RCC 7860 (cell line): ENCODE measurements at regions not wholly inside any gene's neighbourhood (a gene's known extent, or its start where the extent isn't known, plus 50 kb on each side); places are given as distances from the start of the nearest gene placed in this dataset.

ENCODE experiments used
- DNase-seq: peaks from one replicate; pipeline ENCODE4 v3.0.0-alpha.2; 2015; ENCODE audit warnings: low spot score
- FAIRE-seq: peaks from 2 replicates; lab custom pipeline; 2012; peaks lifted over from hg19 to GRCh38; lab: Jason Lieb, UNC

GRCh38 chr4:36492590-36492989 lies 211.2 kb downstream of the DTHD1 start:
- no peak for FAIRE-seq
- DNase-seq: no peak

DNA sequence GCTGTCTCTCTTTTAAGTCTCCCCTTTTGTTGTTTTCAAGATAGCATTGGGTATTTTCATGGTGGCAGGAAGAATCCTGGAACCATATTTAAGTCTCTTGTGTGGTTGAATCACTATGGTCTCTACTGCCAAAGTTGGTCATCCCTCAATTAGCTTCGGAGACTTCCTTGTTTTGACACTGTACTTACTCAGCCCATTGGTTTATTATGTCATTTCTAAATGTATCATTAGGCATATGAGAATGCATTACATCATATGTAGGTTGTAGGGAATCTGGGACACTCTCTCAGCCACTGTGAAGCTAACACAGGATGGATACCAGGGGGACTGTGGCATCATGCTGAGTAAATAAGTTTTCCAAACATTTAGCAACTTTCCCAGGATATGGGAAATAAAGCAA lies 211.8 kb downstream of the DTHD1 start:
- no peak for FAIRE-seq

DNA sequence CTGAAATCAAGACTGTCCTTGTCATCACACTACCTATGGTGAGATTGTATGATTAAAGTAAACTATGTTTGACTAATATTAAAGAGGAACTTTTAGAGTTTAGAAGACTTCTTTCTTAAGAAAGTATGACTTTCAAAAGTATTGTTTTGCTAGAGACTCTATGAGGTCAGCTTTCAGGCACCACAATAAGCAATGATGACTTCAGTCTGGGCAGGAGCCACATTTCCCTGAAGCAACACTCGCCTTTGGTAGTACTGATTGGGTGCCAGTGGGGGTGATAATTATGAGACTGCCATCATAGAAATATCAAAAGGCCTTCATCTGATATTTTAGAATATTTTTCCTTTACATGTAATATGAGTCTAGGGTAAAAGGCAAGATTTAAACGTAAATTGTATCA lies 212.6 kb downstream of the DTHD1 start:
- no peak for DNase-seq
- FAIRE-seq: no peak

More for the DNA sequence above, 211.8 kb downstream of the DTHD1 start:
- no peak for DNase-seq

GRCh38 chr4:36494747-36495146 lies 213.3 kb downstream of the DTHD1 start:
- no peak for FAIRE-seq
- DNase-seq: no peak

- DNase-seq (no peak), FAIRE-seq (no peak)
Measured at GRCh38 chr4:36502350-36502749, 220.9 kb downstream of the DTHD1 start.

- DNase-seq: no peak
- FAIRE-seq: no peak
Measured at GRCh38 chr4:36508394-36508793, 227.0 kb downstream of the DTHD1 start.

- FAIRE-seq (no peak), DNase-seq (no peak)
Measured at GRCh38 chr4:36509845-36510244, 228.4 kb downstream of the DTHD1 start.

DNA sequence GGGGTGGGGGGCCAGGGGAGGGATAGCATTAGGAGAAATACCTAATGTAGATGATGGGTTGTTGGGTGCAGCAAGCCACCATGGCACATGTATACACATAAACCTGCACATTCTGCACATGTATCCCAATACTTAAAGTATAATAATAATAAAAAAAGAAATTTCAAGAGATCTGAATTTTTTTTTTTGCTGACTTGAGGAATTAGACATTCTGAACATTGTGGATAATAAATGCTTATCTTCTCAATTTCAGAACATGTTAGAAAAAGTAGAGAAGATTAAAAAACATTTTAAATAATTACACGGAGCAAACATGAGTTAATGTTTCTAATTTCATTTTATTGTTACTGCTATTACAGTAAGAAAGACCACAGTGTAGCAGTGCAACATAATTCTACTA lies 230.4 kb downstream of the DTHD1 start:
- no peak for DNase-seq
- FAIRE-seq: no peak

- FAIRE-seq (no peak), DNase-seq (no peak)
Measured at GRCh38 chr4:36516522-36517095, 235.2 kb downstream of the DTHD1 start.

DNA sequence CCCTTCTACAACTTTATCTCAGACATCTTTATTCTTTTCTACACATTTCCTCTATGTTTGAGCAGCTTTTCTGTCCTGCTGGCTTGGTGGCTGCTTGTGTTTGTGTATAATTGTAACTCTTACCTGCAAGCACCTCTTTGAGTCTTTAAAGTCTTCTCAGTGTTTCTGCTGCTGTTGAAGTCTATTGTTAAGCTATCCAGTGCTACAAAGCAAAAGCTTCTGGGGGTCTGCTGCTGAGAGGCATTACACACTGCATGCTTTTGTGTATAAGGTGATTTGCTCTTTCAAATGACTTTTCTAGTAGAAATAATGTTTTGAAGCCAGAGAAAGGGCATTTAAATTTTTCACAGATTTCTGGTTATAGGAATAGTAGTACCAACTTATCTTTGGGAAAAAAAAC lies 241.8 kb downstream of the DTHD1 start:
- DNase-seq (no peak), FAIRE-seq (no peak)

GRCh38 chr4:36532670-36533379 lies 251.4 kb downstream of the DTHD1 start:
- FAIRE-seq (no peak), DNase-seq (no peak)

DNA sequence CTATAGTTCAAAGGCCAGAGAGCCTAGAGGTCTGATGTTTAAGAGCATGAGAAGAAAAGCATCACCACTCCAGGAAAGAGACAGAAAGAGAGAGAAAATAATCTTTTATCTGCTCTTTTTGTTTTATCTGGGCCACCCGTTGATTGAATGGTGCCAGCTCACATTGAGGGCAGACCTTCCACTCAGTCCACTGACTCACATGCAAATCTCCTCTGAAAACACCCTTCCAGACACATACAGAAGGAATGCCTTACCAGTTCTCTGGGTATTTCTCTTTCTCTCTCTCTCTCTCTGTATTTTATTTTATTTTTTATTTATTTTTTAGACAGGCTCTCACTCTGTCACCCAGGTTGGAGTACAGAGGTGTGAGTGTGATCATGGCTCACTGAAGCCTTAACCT lies 252.5 kb downstream of the DTHD1 start:
- no peak for DNase-seq
- FAIRE-seq: no peak

GRCh38 chr4:36547383-36547782 lies 266.0 kb downstream of the DTHD1 start:
- DNase-seq (no peak), FAIRE-seq (no peak)

GRCh38 chr4:36549252-36549651 lies 267.8 kb downstream of the DTHD1 start:
- FAIRE-seq (no peak), DNase-seq (no peak)

DNA sequence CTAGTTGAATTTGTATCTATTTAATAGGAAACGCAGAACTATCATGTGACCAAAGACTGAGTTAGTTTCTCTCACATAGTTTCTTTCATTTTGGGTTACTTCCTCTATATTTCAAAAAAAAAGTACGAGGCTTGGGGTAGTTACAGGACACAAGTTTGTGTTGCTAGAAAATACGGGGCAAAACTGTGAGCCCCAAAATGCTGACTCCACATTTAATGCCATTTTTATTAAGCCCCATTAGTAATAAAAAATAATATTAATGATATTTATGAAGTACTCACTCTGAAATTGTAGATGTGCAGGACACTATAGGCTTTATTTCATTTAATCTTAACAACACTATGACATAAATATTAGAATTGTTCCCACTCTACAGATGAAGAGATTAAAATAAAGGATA lies 268.6 kb downstream of the DTHD1 start:
- DNase-seq (no peak), FAIRE-seq (no peak)

- no peak for FAIRE-seq
- no peak for DNase-seq
Measured at GRCh38 chr4:36551697-36552214, 270.3 kb downstream of the DTHD1 start.

GRCh38 chr4:36553029-36553428 lies 271.6 kb downstream of the DTHD1 start:
- FAIRE-seq (no peak), DNase-seq (no peak)

DNA sequence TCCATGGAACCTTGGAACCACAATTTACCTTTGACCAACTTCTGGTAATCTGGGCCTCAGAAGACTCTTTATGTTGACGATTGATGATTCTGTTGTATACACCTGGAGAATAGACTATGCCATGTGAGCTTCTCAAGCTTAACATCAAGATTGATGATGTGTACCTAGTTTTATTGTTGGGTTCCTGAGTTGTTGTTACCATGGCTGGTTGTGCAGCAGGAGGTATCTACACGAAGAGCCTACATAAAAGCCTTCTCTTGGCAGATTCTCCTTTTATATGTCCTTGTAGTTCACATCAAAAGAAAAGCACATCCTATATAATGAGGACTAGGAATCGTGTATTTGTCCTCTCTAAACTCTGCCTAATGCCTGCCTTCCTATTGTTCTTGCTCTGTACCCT lies 272.0 kb downstream of the DTHD1 start:
- DNase-seq (no peak), FAIRE-seq (no peak)

- DNase-seq (no peak), FAIRE-seq (no peak)
Measured at GRCh38 chr4:36556984-36557383, 275.6 kb downstream of the DTHD1 start.

DNA sequence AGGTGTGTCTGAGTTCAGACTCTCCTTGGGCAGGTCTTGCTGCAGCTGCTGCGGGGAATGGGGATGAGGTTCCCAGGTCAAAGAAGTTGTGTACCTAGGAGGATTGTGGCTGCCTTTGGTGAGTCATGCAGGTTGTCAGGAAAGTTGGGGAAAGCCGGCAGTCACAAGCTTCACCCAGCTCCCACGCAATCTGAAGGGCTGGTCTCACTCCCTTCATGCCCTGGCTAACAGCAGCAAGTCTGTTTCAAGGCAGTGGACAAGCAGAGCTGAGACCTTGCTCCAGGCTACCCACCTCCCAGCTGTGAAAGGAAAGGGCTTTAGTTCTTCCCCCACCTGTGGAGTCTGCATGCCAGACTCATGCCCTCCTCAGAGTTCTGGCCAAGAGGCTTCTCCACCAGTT lies 287.2 kb downstream of the DTHD1 start:
- DNase-seq (no peak), FAIRE-seq (no peak)

DNA sequence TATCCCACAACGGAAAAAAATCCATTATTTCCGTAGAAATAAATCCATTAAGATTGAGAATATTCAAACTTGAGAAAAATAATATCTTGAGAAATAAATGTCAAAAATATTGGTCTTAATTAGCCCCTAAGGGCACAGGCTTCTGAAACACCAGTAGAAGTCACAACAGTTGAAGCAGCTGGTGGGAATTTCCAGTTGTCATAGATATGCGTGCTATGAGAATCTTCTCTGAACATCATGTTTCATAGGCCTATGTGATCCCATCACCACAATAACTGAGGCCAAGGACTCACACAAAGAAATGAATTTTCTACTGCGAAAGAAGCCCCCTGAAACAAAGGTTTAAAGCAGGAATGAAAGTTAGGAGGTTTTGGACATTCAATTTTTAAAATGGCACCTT lies 292.0 kb downstream of the DTHD1 start:
- FAIRE-seq: no peak
- no peak for DNase-seq

DNA sequence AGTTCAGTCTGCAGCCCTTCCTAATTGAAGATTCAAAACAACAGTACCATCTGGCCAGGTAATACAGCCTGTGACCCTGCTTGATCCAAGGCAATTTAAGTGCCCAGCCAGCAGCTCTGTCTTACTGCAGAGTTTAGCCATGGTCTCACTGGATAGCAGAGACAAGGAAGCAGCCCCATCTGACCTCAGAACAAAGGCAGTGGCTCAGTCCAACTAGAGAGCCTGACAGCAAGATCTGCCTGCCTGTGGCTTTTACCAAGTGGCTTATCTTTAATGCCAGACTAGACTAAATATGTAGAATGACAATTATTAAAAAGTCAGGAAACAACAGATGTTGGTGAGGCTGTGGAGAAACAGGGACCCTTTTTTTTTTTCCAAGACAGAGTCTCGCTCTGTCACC lies 293.4 kb downstream of the DTHD1 start:
- no peak for FAIRE-seq

GRCh38 chr4:36582198-36582597 lies 300.8 kb downstream of the DTHD1 start:
- DNase-seq (no peak), FAIRE-seq (no peak)

More for the DNA sequence above, 293.4 kb downstream of the DTHD1 start:
- DNase-seq: no peak
